ENCODE measurements at regions not wholly inside any gene's neighbourhood (a gene's known extent, or its start where the extent isn't known, plus 50 kb on each side); places are given as distances from the start of the nearest gene placed in this dataset.
"Not testable (repeated sequence)": the region's sequence is repeated elsewhere in the genome, so short reads cannot be mapped to it uniquely, and the experiment has no call there.

DNA sequence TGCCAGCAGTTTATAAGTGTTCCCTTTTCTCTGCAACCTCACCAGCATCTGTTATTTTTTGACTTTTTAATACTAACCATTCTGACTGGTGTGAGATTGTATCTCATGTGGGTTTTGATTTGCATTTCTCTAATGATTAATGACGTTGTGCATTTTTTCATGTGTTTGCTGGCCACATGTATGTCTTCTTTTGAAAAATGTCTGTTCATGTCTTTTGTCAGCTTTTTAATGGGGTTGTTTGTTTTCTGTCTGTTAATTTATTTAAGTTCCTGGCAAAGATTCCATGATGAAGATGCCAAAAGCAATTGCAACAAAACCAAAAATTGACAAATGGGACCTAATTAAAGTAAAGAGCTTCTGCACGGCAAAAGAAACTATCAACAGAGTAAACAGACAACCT, 137.2 kb upstream of the JCAD start:
- DNase-seq: not testable (repeated sequence)

- no peak for DNase-seq
Observed at GRCh38 chr10:30192846-30193608, 133.6 kb upstream of the JCAD start.

DNA sequence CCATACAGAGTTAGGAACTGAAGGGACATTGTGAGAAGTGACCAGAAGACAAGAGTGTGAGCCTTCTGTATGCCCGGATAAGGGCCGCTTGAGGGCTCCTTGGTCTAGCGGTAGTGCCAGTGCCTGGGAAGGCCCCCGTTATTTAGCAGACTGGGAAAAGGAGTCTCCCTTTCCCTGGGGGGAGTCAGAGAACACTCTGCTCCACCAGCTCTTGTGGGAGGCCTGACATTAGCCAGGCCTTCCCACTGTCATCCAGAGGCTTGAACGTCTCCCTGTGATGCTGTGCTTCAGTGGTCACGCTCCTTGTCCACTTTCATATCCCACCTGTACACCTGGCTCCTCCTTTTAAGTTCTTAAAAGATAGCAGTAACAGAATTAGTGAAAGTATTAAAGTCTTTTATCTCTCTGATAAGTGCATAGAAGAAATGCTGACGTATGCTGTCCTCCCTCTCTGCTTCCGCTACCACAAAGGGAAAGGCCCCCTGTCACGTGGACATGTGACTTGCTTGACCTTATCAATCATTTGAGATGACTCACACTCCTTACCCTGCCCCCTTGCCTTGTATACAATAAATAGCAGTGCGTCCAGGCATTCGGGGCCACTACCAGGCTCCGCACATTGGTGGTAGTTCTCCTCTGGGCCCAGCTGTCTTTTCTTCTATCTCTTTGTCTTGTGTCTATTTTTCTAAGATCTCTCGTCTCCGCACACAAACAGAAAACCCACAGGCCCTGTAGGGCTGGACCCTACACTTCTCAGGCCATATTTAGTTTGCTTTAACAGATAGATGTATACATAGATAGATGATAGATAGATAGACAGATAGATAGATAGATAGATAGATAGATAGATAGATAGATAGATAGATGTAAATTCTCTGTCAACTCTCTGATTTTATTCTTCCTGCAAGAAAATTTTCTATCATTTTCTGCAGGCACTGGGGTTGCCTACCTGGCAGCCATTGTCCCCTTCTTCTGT, 131.5 kb upstream of the JCAD start:
- no peak for DNase-seq

GRCh38 chr10:30189238-30189580, 129.8 kb upstream of the JCAD start:
- no peak for DNase-seq

DNA sequence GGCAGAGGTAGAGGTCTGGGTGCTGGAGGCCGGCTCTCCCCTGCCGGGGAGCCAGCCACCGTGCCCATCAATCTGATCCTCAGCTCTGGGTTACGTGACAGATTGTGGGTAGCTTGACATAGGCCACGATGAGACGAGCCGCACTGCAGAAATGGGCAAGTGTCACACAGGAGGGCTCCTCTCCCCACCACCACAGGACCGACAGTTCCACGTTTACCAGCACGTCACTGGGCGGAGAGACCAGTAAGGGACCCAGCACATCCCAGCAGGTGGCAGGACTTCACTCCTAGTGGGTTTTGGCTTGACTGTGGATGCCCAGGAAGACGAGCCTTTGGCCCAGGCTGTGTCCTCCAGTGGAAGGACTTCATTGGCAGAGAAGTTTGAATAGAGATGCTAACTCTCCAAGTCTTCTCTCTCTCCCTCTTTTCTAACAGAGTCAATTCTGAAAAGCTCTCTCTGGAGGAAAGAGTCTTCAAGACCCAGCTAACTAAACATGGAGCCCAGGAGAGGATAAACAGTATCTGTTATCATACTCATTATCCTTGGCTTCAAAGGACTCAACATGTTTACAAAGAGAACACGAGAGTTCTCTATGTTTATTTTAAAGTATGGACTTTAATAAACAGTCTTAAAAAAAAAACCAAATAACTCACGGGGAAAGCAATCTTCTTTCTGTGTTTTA, 129.3 kb upstream of the JCAD start:
- DNase-seq: no peak

GRCh38 chr10:30188101-30188500, 128.7 kb upstream of the JCAD start:
- no peak for DNase-seq

DNA sequence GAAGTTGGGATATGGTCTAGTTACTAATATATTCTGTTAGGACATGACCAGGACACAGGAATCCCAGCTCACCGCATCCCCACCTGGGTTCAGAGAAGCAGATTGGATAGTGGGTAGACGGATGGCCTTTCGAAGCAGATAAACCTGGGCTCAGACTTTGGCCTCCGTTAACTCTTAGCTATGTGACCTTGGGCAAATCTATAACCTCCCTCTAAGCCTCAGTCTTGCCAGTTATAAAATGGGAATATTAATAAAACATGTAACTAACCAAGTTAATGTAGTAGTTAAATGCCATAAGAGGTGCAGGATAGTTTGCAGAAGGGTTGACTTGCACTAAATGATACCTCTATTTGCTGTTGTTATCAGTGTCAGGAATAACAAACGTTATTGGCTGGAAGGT, 127.6 kb upstream of the JCAD start:
- no peak for DNase-seq

DNA sequence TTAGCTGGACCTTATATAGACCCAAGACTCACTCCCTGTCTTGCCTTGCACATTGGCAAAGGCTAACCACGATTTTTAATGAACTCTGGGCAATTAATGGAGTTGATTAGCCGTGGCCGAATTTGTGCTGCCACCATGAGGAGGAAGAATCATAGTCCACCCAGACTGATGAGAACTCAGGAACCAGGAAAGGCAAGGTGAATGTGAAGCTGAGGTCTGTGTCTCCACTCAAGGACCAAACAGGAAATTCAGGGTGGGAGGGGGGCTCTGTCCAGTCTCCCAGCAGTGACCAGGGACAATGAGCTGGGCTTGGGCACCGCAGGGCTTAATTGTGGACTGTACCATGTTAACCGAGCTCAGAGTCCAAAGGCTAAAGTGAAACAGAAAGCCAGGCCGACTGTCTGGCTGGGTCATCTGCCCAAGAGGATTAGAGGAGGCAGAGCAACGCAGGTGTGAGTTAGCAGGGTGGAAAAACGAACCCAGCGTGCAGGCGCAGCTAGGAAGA, 127.0 kb upstream of the JCAD start:
- no peak for DNase-seq

DNA sequence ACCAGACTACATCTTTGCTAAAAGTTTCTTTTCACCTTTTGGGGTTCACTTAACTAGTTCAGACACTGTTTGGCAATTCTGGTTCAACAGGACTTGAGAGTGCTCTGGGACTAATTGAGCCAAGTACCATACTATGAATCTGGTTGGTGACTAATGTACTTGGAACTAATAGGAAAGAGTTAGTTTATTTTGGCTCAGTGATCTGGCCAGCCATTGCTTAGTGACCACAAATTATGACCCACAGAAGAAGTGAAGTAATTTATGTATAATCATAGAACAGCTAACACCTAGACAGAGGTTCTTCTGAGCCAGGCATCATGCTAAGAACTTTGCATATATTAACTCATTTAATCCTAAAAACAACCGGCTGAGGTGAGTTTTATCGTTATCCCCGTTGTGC, 126.5 kb upstream of the JCAD start:
- DNase-seq: no peak

DNA sequence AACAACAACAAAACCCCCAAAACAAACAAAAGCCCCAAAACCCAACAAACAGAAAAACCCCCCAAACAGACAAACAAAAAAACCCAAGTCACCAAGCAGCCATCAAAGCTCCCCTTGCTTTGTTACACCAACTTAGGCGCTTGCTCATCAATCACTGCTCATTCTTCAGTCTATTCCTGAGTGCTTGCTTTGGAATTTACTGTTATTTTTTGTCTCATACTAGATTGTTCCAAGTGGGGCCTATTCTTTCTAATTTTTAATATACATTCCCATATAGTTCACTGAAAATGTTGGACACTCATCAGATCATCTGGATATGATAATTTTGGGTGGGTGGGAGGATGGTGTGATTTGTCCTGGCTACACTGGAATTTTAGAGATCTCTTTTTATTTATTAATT, 126.0 kb upstream of the JCAD start:
- DNase-seq: no peak

- DNase-seq: no peak
Observed at GRCh38 chr10:30184397-30185033, 125.1 kb upstream of the JCAD start.

DNA sequence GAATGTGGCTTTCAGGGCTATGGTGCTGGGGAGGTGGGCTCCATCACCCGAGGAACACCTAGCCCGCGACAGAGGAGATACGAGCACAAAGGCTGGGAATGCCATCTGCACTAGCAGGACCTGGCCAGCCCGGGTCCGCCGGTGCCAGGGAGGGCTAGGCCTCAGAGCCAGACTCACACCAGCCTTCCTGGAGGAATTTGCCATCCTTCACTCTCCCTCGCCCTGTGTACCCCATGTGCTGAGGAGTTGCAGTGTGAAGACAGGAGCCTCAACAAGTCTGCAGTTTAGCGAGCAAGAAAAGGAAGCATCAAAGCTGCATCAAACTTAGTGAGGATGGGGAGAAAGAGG, 123.6 kb upstream of the JCAD start:
- DNase-seq: no peak

- no peak for DNase-seq
Observed at GRCh38 chr10:30182191-30183054, 123.0 kb upstream of the JCAD start.

DNA sequence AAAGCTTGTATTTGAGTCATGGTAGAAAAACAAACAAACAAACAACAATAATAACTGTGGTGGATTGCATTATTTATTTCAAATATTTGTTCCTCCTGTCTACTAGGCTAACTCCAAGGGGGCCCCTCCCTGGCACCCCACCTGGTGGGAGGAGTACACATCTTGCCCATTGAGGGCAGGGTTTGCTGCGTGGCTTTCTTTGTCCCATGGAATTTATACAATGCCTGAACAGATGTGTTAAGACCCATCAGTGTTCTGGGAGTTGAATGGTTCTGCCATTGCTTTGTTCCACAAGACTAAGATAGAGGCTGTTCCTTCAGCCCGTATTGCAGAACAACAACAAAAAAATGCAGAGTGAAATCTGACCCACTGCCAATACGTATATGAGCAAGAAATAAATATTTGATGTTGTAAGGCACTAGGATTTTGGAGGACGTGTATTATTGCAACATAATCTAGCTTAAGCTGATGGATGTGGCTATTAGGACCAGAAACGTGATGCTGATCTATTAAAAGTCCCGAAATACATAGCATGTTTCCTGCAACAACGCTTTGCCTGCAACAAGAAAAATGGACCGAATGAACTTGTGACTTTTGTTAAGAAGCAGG, 119.1 kb upstream of the JCAD start:
- DNase-seq: no peak

GRCh38 chr10:30176776-30177533, 117.6 kb upstream of the JCAD start:
- no peak for DNase-seq

- no peak for DNase-seq
Observed at GRCh38 chr10:30176182-30176581, 116.8 kb upstream of the JCAD start.

DNA sequence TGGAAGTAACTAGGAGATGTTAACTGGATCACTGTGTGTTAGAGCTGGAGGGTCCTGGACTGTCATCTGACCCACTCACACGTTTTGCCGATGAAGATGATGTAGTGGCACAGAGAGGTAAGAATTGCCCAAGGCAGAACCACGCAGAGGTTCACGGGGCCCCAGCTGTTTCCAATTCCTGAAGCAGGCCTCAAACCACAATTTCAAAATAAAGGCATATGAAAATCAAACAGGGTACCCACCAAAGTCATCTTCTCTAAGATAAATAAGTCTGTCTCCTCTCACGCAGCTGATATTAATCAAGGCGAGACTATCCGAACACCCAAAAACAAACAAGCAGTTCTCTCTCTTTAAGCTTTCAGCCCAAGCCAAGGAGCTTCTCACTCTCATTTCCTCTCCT, 113.3 kb upstream of the JCAD start:
- DNase-seq: no peak

- DNase-seq: no peak
Observed at GRCh38 chr10:30172091-30172490, 112.7 kb upstream of the JCAD start.

DNA sequence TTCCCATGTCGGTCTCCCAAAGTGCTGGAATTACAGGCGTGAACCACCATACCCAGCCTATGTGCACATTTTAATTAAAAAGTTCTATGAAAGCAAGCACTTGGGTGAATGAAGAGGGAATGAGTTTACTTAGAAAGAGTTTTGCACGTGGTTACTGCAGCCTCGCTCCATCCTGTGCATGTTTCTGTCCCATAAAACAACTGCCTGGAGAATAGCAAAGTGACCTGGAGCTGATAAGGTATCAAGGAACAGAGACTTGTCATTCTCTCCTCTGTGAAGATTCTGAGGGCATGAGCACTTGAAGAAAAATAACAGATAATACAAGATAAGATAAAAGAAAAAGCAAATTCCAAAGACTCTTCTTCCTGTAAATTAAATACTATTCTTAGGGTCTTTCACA, 112.2 kb upstream of the JCAD start:
- no peak for DNase-seq

DNA sequence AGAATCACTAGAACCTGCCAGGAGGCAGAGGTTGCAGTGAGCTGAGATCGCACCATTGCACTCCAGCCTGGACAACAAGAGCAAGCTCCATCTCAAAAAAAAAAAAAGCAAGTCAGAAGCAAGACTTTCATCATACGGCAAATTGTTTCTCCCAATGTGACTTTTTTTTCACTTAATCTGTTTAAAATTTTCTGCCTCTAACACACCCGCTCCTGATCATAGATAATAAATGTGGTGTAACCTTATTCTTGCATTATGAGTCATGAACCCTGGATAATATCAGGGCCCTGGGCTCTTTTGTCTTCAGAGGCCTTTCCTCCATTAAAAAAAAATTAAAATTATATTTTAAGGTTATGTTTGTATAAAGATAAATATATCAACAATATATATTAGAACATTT, 111.4 kb upstream of the JCAD start:
- DNase-seq: no peak

DNA sequence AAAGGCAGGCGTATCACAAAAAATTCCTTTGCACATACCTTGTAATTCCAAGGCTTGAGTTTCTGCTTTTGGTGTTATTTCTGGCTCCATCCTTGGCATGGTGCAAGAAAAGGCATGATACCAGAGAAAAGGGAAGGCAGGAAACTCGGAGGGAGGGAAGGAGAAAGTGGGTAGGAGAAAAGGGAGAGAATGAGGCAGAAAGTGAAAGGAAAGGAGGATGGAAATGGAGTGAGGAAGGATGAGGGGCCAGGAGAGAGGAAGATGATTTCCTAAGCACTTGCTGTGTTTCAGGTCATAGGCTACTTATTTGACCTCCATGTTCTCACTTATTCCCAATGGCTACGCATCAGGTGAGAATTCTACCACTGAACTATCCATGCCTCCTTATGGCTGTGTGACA, 110.8 kb upstream of the JCAD start:
- no peak for DNase-seq
